HG03565 (cell line): ENCODE measurements at regions not wholly inside any gene's neighbourhood (a gene's known extent, or its start where the extent isn't known, plus 50 kb on each side); places are given as distances from the start of the nearest gene placed in this dataset.
"Not testable (repeated sequence)": the region's sequence is repeated elsewhere in the genome, so short reads cannot be mapped to it uniquely, and the experiment has no call there.

Experiments
- ATAC-seq: cut with Tn5 transposase; IDR thresholded peaks from one replicate; pipeline ENCODE4 v1.9.1; 2021; ENCODE audit warnings: mild to moderate bottlenecking, moderate library complexity; ENCODE audit not compliant: unreplicated experiment

GRCh38 chr7:156051884-156052283, 239.6 kb upstream of the SHH start:
- ATAC-seq: no peak

GRCh38 chr7:156050636-156051569, 238.6 kb upstream of the SHH start:
- ATAC-seq: no peak

GRCh38 chr7:156049366-156049765, 237.1 kb upstream of the SHH start:
- no peak for ATAC-seq

GRCh38 chr7:156046031-156046560, 233.8 kb upstream of the SHH start:
- no peak for ATAC-seq

- no peak for ATAC-seq
Observed at GRCh38 chr7:156043416-156044178, 231.3 kb upstream of the SHH start.

GRCh38 chr7:156041398-156041797, 229.1 kb upstream of the SHH start:
- no peak for ATAC-seq

GRCh38 chr7:156039971-156040677, 227.9 kb upstream of the SHH start:
- ATAC-seq: no peak

- ATAC-seq: no peak
Observed at GRCh38 chr7:156039194-156039593, 226.9 kb upstream of the SHH start.

GRCh38 chr7:156038345-156038744, 226.1 kb upstream of the SHH start:
- ATAC-seq: no peak

GRCh38 chr7:156036153-156036552, 223.9 kb upstream of the SHH start:
- no peak for ATAC-seq

- ATAC-seq: not testable (repeated sequence)
Observed at GRCh38 chr7:156035387-156035786, 223.1 kb upstream of the SHH start.

- peak; percentile 60 for ATAC-seq
Observed at GRCh38 chr7:156034397-156034796, 222.1 kb upstream of the SHH start.

- ATAC-seq: no peak
Observed at GRCh38 chr7:156032973-156033372, 220.7 kb upstream of the SHH start.

- no peak for ATAC-seq
Observed at GRCh38 chr7:156031679-156032478, 219.6 kb upstream of the SHH start.

GRCh38 chr7:156029460-156030007, 217.3 kb upstream of the SHH start:
- no peak for ATAC-seq

GRCh38 chr7:156028521-156028920, 216.3 kb upstream of the SHH start:
- no peak for ATAC-seq

GRCh38 chr7:156027821-156028220, 215.6 kb upstream of the SHH start:
- ATAC-seq: no peak

GRCh38 chr7:156026603-156027002, 214.3 kb upstream of the SHH start:
- ATAC-seq: no peak

- ATAC-seq: no peak
Observed at GRCh38 chr7:156026076-156026600, 213.9 kb upstream of the SHH start.

- no peak for ATAC-seq
Observed at GRCh38 chr7:156025675-156026074, 213.4 kb upstream of the SHH start.
